ENCODE measurements at regions not wholly inside any gene's neighbourhood (a gene's known extent, or its start where the extent isn't known, plus 50 kb on each side); places are given as distances from the start of the nearest gene placed in this dataset.

DNA sequence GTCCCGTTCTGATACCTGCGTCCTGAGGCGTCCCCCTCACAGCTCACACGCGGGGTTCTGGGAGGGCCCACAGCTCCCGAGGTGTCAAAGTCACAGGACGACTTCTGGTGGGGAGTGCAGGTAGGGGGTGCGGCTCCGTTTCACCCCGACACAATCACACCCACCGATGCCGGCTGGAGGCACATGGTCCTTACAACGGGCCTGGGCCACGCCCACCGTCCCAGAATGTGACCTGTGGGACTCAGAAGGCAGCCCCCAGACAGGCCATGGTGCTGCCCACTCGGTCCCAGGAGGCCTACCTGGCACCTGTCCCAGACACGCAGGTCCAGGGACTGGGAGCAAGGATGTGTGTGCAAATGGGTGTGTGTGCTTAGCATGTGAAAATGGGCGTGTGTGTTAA is 86.0 kb downstream of the UNCX start:
- TF ChIP-seq, protein P1, sequence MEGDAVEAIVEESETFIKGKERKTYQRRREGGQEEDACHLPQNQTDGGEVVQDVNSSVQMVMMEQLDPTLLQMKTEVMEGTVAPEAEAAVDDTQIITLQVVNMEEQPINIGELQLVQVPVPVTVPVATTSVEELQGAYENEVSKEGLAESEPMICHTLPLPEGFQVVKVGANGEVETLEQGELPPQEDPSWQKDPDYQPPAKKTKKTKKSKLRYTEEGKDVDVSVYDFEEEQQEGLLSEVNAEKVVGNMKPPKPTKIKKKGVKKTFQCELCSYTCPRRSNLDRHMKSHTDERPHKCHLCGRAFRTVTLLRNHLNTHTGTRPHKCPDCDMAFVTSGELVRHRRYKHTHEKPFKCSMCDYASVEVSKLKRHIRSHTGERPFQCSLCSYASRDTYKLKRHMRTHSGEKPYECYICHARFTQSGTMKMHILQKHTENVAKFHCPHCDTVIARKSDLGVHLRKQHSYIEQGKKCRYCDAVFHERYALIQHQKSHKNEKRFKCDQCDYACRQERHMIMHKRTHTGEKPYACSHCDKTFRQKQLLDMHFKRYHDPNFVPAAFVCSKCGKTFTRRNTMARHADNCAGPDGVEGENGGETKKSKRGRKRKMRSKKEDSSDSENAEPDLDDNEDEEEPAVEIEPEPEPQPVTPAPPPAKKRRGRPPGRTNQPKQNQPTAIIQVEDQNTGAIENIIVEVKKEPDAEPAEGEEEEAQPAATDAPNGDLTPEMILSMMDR (IDR thresholded peaks at IDR 0.05) = no peak
- Histone ChIP-seq H3K4me1 (no peaks in the 10 kb centered on the region), H3K9me3 (no peaks in the 10 kb centered on the region), H3K27me3 (ENCODE audit: low read depth) (peaks cover 42% of the 10 kb centered on the region), H3K36me3 (no peaks in the 10 kb centered on the region), H3K4me3 (no peak overlapping the region), H3K27ac (no peak overlapping the region)
- DNase-seq = peak; percentile 45
- intact Hi-C loops (cut with DNase I) = no loop called here
- ATAC-seq = no peak

DNA sequence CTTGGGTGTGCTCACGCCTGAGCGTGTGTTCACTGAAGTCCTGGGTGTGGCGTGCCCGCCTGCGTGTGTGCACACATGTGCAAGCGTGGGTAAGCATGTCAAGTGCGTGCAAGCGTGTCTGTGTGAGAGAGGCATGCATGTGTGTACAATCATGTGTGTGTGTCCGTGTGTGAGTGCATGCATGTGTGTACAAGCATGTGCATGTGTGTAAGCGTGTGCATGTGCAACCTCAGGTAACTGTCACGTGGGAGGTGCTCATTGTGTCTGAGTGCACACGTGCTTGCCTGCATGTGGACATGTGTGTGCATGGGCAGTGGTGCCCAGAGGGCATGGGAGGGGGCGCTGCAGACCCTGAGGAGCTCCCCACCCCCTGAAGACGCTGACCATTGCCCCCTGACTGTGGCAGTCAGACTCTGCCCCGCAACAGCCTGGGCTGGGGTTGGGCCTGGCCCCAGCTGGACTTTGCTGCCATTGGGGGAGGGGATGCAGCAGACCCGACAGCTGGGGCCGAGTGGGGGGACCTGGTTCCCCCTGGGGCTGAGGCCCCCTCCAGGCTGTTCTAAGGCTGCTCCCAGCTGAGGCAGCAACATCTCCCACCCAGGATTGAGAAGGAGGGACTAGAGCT is 88.1 kb downstream of the UNCX start:
- DNase-seq = peak; percentile 30
- Histone ChIP-seq H3K27ac (no peak overlapping the region), H3K27me3 (ENCODE audit: low read depth) (peaks cover 50% of the 10 kb centered on the region), H3K36me3 (no peaks in the 10 kb centered on the region), H3K4me3 (no peak overlapping the region), H3K4me1 (no peaks in the 10 kb centered on the region), H3K9me3 (no peaks in the 10 kb centered on the region)
- TF ChIP-seq, protein P1 (IDR thresholded peaks at IDR 0.05) = no peak
- intact Hi-C loops (cut with DNase I) = no loop called here
- ATAC-seq = no peak

DNA sequence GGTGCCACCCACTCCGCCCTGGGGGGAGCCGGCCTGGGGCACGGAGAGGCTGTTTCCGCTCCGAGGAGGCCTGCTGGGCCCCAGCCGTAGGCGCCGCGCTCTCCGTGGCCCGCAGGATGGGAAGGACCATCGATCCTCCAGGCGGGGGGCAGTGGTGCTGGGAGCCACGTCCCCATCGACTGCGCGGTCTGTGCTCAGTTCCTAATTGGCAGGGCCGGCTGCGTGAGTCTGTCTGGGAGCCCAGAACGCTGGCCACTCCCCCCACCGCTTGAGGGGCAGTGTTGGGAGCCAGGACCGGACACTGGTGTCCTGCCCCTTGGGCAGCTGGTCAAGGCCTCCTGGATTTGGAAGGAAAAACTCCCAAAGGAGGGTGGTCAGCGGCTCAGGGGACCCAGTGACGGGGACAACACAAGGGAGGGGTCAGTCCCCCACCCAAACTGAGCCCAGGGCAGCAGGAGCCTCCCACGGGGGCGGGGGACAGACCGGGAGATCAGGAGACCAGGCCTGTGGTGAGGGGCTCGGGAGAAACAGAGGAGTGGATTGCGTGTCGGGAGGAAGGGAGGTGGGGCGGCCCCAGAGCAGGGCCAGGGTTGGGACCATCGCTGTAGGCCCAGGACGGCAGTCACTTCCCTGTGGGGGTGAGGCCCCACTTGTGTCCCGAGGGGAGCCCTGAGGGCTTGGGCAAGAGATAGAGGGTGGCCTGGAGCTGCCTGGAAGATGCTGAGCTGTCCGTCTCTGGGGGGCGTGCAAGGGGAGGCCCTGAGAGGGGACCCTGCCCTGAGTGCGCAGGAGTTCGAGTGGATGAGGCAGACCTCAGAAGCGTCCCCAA is 89.0 kb downstream of the UNCX start:
- Histone ChIP-seq H3K27ac (no peak overlapping the region), H3K36me3 (no peaks in the 10 kb centered on the region), H3K9me3 (no peaks in the 10 kb centered on the region), H3K27me3 (ENCODE audit: low read depth) (peaks cover 57% of the 10 kb centered on the region), H3K4me1 (no peaks in the 10 kb centered on the region), H3K4me3 (no peak overlapping the region)
- ATAC-seq (no peak), DNase-seq (peak; percentile 32)
- intact Hi-C loops (cut with DNase I) = no loop called here
- TF ChIP-seq, protein P1 (IDR thresholded peaks at IDR 0.05) = no peak

DNA sequence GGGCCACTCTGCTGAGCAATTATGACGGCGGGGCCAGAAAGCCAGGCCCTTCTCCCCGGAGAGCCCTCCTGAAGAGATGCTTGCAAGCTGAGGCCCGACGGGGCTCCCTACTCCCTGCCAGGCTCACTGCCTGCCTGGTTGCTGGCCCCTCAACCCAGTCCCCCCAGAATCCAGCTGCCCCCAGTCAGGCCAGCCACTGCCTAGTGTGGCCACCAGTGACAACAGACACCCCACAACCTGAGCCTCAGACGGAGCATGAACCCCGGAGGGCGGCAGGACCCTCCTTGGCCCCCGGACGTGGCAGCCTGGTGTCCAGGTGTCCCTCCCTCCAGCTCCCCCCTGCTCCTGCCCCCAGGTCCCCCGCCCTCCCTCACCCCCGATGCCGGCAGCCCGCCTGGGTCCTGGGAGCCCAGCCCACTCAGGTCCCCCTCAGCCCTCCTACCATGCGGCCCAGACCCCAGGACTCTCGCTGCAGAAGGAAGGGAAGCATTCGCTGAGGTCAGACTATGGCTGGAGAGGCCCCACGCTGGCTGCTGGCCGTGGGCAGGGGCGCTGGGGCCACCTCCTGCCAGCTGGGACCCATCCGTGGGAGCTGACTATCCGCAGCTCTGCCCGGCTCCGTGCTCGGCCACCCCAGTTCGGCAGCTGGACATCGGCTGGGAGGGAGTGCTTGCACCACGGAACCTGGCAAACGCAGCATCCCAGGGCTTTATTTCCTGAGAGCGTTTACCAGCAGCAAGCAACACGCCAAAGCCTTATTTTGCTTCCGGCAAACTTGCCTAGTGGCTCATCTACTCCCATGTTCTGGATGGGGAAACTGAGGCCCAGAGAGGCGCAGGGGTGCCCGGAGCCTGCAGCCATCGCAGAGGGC is 89.8 kb downstream of the UNCX start:
- peaks cover 57% of the 10 kb centered on the region for H3K27me3 ChIP-seq (ENCODE audit: low read depth)
- TF ChIP-seq, protein P1 (IDR thresholded peaks at IDR 0.05) = no peak
- no peaks in the 10 kb centered on the region for H3K36me3 ChIP-seq
- no peak overlapping the region for H3K4me3 ChIP-seq
- DNase-seq (no peak), ATAC-seq (no peak)
- H3K9me3 ChIP-seq = no peaks in the 10 kb centered on the region
- H3K4me1 ChIP-seq = no peaks in the 10 kb centered on the region
- no peak overlapping the region for H3K27ac ChIP-seq
- intact Hi-C loops (cut with DNase I) = no loop called here

DNA sequence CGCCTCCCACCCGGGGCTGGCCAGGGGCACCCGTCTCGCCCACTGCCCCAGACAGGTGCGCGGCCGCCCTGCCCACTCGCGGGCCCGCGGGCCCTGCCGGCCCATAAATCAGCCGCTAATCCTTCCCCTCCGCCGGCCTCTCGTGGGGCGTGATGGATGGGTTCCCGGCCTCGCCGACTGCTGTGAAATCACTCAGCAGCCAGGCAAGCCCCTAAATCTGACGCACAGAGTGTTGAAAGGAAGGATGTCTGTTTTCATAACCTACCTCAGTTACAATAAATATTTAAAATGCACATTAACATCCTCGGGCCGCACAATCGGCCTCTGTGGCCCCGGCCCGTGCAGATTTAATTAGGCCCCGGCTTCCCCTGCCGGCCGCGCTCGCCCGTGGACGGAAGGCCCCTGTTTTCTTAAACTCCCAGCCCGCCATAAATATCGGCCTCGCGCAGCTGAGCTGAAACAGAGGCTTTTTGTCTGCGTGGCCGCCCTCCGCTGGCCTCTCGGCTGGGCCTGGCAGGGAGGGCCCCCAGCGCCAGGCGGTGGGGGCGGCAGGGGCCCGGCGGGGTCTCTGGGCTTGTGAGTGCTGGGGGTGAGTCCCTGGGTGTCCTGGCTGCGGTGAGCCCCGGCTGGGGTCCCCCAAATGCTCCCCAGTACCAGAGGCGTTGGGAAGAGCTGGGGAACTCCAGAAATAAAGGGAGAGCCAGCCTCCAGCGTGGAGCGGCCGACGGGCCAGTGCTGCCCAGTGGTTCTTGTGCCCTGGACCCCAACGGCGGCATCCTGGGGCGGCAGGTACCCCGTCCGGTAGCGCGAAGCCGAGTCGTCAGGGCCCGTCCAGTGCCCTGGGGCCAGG is 90.7 kb downstream of the UNCX start:
- Histone ChIP-seq H3K9me3 (no peaks in the 10 kb centered on the region), H3K27me3 (ENCODE audit: low read depth) (peaks cover 57% of the 10 kb centered on the region), H3K36me3 (no peaks in the 10 kb centered on the region), H3K4me3 (no peak overlapping the region), H3K27ac (no peak overlapping the region), H3K4me1 (no peaks in the 10 kb centered on the region)
- peak; percentile 30 for DNase-seq
- TF ChIP-seq, protein P1 (IDR thresholded peaks at IDR 0.05) = no peak
- ATAC-seq = no peak
- intact Hi-C loops (cut with DNase I) = no loop called here

Measured in lower lobe of right lung (tissue), 2 donors.